Upper lobe of left lung (tissue), 4 donors: ENCODE measurements at regions not wholly inside any gene's neighbourhood (a gene's known extent, or its start where the extent isn't known, plus 50 kb on each side); places are given as distances from the start of the nearest gene placed in this dataset.

Experiments
- EP300 ChIP-seq, 4 donors: sonication (generic); formaldehyde crosslinking; IDR thresholded peaks; one replicate each; pipeline ENCODE4 v1.5.1; 2017; ENCODE audit warnings: antibody characterized with exemption in 4 of 4, control low read depth in 2 of 4
- POLR2A ChIP-seq, 4 donors: fragments of 450-650 bp; IDR thresholded peaks; one replicate each; pipeline ENCODE4 v1.5.1; 2016 to 2017; ENCODE audit warnings: antibody characterized with exemption in 4 of 4, mild to moderate bottlenecking in 2 of 4
- TF ChIP-seq, protein P1 (sequence below), 6 experiments: fragments of 450-650 bp in 4 of 6; fragments of 200-600 bp in 2 of 6; sonication (generic) in 2 of 6; IDR thresholded peaks; one replicate each; pipeline ENCODE4 v1.5.1; 2016 to 2019; ENCODE audit warnings: antibody characterized with exemption in 6 of 6

DNA sequence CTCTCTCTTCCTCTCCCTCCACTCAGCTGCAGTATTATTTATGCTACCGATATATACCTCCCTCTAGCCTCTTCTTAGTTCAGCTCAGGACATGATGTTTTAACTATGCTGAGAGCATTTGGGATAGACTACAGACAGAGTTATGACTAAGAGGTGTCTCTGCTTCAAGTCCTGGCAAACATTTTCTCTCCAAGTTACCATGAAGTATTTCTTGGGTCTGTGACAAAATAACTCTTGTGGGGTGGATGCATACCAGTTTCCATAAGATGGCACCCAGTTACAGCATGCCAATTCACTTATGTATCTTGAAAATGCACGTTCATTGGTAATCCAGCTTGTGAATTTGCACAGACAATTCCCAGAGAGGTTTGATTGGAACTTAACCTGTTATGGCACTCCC lies 737.6 kb downstream of the SLC4A3 start:
- TF ChIP-seq, protein P1, sequence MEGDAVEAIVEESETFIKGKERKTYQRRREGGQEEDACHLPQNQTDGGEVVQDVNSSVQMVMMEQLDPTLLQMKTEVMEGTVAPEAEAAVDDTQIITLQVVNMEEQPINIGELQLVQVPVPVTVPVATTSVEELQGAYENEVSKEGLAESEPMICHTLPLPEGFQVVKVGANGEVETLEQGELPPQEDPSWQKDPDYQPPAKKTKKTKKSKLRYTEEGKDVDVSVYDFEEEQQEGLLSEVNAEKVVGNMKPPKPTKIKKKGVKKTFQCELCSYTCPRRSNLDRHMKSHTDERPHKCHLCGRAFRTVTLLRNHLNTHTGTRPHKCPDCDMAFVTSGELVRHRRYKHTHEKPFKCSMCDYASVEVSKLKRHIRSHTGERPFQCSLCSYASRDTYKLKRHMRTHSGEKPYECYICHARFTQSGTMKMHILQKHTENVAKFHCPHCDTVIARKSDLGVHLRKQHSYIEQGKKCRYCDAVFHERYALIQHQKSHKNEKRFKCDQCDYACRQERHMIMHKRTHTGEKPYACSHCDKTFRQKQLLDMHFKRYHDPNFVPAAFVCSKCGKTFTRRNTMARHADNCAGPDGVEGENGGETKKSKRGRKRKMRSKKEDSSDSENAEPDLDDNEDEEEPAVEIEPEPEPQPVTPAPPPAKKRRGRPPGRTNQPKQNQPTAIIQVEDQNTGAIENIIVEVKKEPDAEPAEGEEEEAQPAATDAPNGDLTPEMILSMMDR (IDR thresholded peaks at IDR 0.05) = no peak
- TF ChIP-seq EP300 (IDR thresholded peaks at IDR 0.05) = no peak
- no peak for TF ChIP-seq POLR2A (IDR thresholded peaks at IDR 0.05)
